Left colon (tissue), 2 donors: ENCODE measurements at regions not wholly inside any gene's neighbourhood (a gene's known extent, or its start where the extent isn't known, plus 50 kb on each side); places are given as distances from the start of the nearest gene placed in this dataset.

Experiments used
- ATAC-seq: fragments of 200-7000 bp; cut with Tn5 transposase; one replicate; pipeline ENCODE4 v1.9.1; 2020; ENCODE audit warnings: mild to moderate bottlenecking, moderate library complexity
- DNase-seq, 2 donors: peaks; one replicate each; pipeline ENCODE4 v3.0.0-alpha.2; 2020
- intact Hi-C, 2 donors: fragments of 100-400 bp; cut with DNase I in 1 of 2; cut with micrococcal nuclease in 1 of 2; formaldehyde crosslinking; loops; one replicate each; pipeline versions ENCODE4 v1.11.2 to v1.14.0; 2022; cut with DNase I, micrococcal nuclease
- donor health status: DM: no; HTN: no; CAD: no.
- donor health status: DM: yes; HTN: yes; CAD: no.

- ATAC-seq = no peak
- intact Hi-C loops = loop anchor here in 1 of 2 donors (10.0 kb wide), 1 partner anchor 85 kb away; no protein-coding TSS in a partner anchor
- no peak for DNase-seq
Measured at GRCh38 chr9:110059461-110059860, 148.5 kb downstream of the C9orf152 start.

- ATAC-seq (no peak), DNase-seq (no peak)
- intact Hi-C loops = no loop called here
Measured at GRCh38 chr9:110064803-110065202, 143.2 kb downstream of the C9orf152 start.

- ATAC-seq (no peak), DNase-seq (no peak)
- intact Hi-C loops = no loop called here
Measured at GRCh38 chr9:110065532-110065931, 142.4 kb downstream of the C9orf152 start.

- intact Hi-C loops = no loop called here
- ATAC-seq = no peak
- DNase-seq = no peak
Measured at GRCh38 chr9:110066929-110067716, 140.8 kb downstream of the C9orf152 start.

GRCh38 chr9:110068212-110068611, 139.7 kb downstream of the C9orf152 start:
- ATAC-seq = no peak
- intact Hi-C loops = no loop called here
- no peak for DNase-seq

GRCh38 chr9:110069326-110070248, 138.4 kb downstream of the C9orf152 start:
- DNase-seq (peak in 1 of 2 donors; percentile 30), ATAC-seq (no peak)
- intact Hi-C loops = no loop called here

- no peak for DNase-seq
- intact Hi-C loops = no loop called here
- no peak for ATAC-seq
Measured at GRCh38 chr9:110072597-110073355, 135.2 kb downstream of the C9orf152 start.

- intact Hi-C loops = no loop called here
- no peak for ATAC-seq
Measured at GRCh38 chr9:110073356-110073905, 134.5 kb downstream of the C9orf152 start.

GRCh38 chr9:110076894-110077725, 130.8 kb downstream of the C9orf152 start:
- intact Hi-C loops = no loop called here
- ATAC-seq (no peak), DNase-seq (no peak)

More at GRCh38 chr9:110073356-110073905, 134.5 kb downstream of the C9orf152 start:
- DNase-seq = no peak

- ATAC-seq (no peak), DNase-seq (no peak)
- intact Hi-C loops = no loop called here
Measured at GRCh38 chr9:110077925-110078324, 130.0 kb downstream of the C9orf152 start.

- no peak for DNase-seq
- ATAC-seq = no peak
- intact Hi-C loops = no loop called here
Measured at GRCh38 chr9:110078604-110079003, 129.4 kb downstream of the C9orf152 start.

GRCh38 chr9:110081395-110081794, 126.6 kb downstream of the C9orf152 start:
- ATAC-seq = no peak
- DNase-seq = no peak
- intact Hi-C loops = no loop called here

- ATAC-seq (no peak), DNase-seq (no peak)
- intact Hi-C loops = no loop called here
Measured at GRCh38 chr9:110083866-110084265, 124.1 kb downstream of the C9orf152 start.

GRCh38 chr9:110086537-110086936, 121.4 kb downstream of the C9orf152 start:
- ATAC-seq (no peak), DNase-seq (no peak)

GRCh38 chr9:110087605-110088004, 120.4 kb downstream of the C9orf152 start:
- intact Hi-C loops = no loop called here
- no peak for DNase-seq
- ATAC-seq = no peak

More at GRCh38 chr9:110086537-110086936, 121.4 kb downstream of the C9orf152 start:
- intact Hi-C loops = no loop called here

- ATAC-seq (no peak), DNase-seq (no peak)
- intact Hi-C loops = no loop called here
Measured at GRCh38 chr9:110088099-110088498, 119.9 kb downstream of the C9orf152 start.

- DNase-seq = peak in 1 of 2 donors; percentile 55
- peak; percentile 99 for ATAC-seq
Measured at GRCh38 chr9:110089681-110090370, 118.1 kb downstream of the C9orf152 start.

More at GRCh38 chr9:110089681-110090370, 118.1 kb downstream of the C9orf152 start:
- intact Hi-C loops = no loop called here
